Embryonic facial prominence (tissue), 1 donor: ENCODE measurements at regions not wholly inside any gene's neighbourhood (a gene's known extent, or its start where the extent isn't known, plus 50 kb on each side); places are given as distances from the start of the nearest gene placed in this dataset.

ENCODE experiments used
- DNase-seq: peaks from one replicate; pipeline ENCODE4 v3.0.0-alpha.2; 2016; ENCODE audit errors: extremely low spot score

GRCh38 chr3:110099711-110100110, 762.4 kb upstream of the DPPA4 start:
- no peak for DNase-seq

DNA sequence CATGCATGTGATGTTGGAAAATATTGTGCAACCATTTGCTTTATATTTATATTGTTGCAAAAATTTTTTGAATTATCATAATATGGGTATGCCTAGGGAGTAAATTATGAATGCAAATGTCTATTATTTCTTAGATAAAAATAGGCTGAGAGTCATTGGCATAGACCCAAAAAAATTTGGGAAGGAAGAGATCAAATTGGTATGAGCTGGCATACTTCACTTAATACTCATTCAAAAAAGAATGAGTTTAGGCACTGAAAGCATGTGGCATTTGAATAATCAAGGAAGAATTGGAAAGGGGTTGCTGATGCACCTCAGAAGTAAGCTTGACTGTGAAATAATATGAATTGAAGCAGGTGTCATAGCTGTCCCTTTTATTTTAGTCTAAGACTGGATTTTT, 764.0 kb upstream of the DPPA4 start:
- no peak for DNase-seq

GRCh38 chr3:110106805-110107204, 769.5 kb upstream of the DPPA4 start:
- DNase-seq, result no peak

- no peak for DNase-seq
These were observed 786.6 kb upstream of the DPPA4 start for GRCh38 chr3:110123946-110124345.

GRCh38 chr3:110126065-110126464, 788.7 kb upstream of the DPPA4 start:
- DNase-seq, result no peak

GRCh38 chr3:110133971-110134370, 796.6 kb upstream of the DPPA4 start:
- DNase-seq, result no peak

DNA sequence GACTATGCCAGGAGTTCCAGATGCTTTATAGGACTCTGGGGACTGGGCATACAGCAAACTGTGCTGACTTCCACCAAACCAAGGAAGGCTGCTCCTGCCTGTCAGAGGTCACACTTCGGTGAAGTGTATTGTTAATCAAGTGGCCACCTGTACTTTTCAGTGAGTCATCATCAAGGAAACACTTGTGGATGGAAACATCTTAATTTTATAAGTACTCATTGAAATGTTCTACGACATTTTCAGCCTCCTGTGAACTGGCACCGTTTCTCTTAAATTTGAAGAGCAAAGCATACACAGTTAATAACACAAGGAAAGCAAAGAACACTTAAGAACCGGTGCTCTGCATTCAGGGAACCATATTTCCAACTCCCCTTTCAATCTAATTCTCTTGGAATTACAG, 801.7 kb upstream of the DPPA4 start:
- DNase-seq, result no peak

DNA sequence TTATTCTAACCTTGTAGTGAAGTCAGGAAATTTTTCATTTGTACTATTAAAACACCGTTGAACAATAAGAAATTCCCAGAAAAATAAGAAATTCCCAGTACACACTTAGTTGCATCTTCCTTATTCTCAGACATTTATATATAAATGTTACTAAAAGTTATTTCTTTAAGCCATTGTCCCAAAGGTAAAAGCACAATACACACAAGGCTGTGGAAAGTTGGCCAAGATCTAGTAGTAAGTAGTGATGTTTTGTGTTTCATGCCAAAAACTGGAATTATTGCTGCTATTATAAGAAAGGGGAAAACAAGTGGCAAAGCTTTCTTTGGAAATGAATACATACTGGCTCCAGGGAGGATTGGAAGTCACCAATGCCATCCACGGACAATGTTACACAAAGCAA, 802.5 kb upstream of the DPPA4 start:
- DNase-seq, result no peak

DNA sequence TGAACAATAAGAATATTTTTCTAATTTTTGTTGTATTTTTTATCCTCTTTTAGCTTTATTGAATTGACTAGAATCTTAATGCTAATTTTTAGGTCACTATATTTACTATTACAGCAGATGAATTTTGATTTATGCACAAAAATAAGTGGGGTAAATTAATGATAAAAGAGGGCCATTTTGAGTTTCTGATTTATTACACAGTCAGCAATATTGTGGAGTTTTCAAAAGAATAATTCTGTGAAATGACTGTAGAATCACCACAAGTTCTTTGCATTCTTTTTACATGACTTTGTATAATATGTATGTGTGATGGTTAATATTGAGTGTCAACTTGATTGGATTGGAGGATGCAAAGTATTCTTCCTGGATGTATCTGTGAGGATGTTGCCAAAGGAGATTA, 812.4 kb upstream of the DPPA4 start:
- DNase-seq, result no peak

- DNase-seq, result no peak
These were observed 819.9 kb upstream of the DPPA4 start for GRCh38 chr3:110157221-110157620.

DNA sequence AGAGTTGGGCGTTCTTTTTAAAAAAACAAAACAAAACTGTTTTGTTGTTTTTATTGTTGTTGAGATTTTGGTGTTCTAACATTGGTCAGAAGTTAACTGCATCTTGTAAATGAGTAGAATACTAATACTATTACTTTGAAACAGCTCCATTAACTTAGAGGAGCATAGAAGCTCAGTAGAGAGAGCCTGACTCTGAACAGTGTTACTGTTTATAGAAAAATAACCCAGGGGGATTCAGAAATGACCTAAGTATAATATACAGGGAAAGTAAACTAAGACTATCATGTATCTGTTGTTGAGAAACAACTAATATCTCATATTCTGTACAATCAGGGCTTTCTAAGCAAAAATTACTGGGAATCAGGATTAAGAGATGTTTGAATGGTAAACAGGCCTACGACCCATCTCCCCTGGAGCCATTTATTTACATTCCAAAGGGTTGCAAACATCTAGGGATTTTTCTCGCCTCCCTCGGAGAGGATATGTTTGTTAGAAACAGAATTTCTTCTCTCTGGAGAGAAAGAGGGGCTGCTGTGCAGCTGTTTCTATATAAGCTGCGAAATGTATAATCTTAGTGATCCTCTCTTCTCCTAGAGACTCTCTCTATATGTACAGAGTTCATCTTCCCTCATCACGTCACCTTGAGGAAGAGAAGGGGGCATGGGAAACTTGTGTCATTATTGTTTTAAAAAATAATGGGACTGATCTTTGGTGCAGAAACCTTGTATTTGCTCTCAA, 827.5 kb upstream of the DPPA4 start:
- DNase-seq, result no peak

- DNase-seq, result no peak
These were observed 828.0 kb upstream of the DPPA4 start for GRCh38 chr3:110165370-110165743.

DNA sequence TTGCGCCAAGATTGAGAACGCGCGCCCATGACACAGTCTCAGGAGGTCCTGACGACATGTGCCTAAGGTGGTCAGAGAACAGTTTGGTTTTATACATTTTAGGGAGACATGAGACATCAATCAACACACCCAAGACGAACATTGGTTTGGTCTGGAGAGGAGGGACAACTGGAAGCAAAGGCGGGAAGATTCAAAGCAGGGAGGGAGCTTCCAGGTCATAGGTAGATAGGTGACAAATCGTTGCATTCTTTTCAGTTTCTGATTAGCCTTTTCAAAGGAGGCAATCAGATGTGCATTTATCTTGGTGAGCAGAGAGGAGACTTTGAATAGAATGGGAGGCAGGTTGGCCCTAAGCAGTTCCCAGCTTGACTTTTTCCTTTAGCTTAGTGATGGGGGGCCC, 828.4 kb upstream of the DPPA4 start:
- DNase-seq, result no peak

GRCh38 chr3:110166791-110167190, 829.4 kb upstream of the DPPA4 start:
- no peak for DNase-seq

GRCh38 chr3:110174908-110175307, 837.6 kb upstream of the DPPA4 start:
- no peak for DNase-seq

DNA sequence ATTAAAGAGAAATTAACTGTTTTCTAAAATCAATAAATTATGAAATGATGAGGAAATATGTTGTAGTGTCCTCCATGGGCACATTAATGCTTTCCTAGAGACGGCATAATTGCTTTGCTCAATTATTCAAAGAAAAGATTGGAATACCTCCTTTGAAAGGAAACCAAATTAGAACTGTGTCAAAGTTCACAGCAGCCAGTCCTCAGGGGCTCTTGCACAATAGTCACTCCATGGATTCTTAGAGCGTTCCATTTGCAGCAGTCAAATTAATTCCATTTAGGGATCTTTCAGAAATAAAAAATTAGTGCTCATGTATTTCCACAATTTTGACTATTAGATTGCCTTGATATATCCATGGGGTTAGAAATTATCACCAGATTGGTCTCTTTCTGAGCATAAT, 841.6 kb upstream of the DPPA4 start:
- no peak for DNase-seq

DNA sequence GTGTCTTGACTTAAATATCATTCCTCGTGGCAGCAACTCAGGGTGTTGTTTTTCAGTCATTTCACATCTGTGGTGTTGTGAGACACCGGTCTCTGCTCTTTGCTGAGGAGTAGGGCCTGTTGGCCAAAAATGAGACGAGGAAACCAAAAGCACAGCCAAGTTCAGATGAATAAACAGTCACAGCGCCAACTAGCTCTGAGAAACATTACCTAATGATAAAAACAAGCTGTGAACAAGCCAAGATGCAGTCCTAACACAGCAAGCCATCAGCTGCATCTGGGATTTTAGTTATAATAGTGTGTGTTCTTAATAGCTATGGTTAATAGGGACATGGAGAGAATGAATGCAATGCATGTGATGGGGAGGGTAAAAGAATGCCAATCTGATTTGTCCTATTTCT, 843.4 kb upstream of the DPPA4 start:
- no peak for DNase-seq

DNA sequence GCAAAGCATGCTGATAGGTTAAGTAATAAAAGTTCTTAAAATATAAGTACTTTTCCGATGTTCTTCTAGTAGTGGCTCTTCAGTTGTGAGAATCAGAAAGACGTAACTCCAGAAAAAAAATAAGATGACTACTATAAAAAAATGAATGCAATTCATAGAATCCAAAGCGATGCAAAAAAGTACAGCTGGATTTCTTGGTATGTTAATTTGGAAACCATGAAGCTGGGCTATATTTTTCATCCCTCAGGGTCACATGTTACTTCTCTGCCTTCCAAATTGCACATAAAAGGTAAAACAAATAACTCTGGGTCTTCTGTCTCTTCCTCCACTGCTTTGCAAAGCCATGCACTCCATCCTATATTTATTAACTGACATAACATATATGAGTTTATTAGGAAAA, 843.9 kb upstream of the DPPA4 start:
- DNase-seq, result no peak

DNA sequence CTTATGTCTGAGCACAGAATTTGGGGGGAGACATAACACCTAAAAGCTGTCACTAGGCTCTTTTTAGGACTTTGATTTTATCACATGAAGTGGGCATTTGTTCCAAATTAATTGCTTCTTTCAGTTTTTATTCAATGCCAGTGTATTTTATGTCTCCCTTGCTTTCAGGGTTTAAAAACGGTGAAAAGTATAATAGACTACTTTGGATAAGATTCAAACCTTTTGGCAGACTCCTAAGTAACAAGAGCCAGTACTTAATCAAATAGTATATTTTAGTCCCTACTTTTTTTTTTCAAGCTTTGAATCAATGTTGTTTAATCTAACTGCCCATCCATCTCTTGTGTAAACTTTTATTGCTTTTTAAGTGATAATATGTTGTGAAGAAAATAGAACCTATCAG, 847.2 kb upstream of the DPPA4 start:
- DNase-seq, result no peak

- DNase-seq, result no peak
These were observed 855.7 kb upstream of the DPPA4 start for GRCh38 chr3:110193074-110193473.

DNA sequence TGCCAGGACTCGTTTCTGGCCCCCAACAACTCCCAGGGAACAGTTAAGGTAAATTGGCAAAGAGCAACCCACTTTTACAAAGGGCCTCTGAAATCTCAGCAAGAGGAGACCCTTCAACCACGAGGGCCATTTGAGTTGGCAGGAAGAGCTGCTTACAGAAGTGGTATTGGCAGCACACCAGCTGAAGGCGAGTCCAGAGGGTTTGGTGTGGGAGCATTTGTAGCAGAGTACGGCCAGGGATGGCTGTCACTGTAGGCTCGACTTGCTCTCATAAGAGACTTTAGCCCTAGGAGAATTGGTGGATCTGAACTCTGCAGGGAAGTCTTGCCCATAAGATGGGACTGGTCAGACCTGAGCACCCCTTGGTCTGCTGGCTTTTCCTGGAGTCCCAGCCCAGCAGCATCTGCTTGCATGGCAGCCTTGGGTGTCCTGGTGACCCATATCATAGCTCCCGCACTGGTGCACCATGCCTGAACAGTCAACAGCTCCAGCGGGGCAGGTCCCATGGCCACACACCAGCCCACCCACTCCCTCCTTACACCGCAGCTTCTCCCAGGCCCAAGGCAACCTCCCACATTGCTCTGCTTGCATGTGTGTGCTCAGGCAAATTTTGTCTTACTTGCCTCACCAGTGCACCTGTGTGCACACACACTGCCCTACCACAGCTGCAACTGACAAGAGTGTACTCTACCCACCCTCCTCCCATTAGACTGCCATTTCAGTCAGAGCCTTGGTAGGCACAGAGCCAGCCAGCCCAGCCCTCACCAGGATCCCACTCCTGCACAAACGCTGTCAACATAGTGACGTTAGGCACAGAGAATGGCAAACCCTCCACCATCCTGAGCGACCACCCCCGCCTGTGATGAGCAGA, 861.6 kb upstream of the DPPA4 start:
- DNase-seq, result no peak

GRCh38 chr3:110199588-110199943, 862.2 kb upstream of the DPPA4 start:
- DNase-seq, result no peak

GRCh38 chr3:110210086-110210660, 861.4 kb upstream of the NECTIN3 start:
- no peak for DNase-seq
